ENCODE measurements at regions not wholly inside any gene's neighbourhood (a gene's known extent, or its start where the extent isn't known, plus 50 kb on each side); places are given as distances from the start of the nearest gene placed in this dataset.

- no peak for DNase-seq
Measured at GRCh38 chr16:6177616-6178180, 1080.1 kb upstream of the EEF2KMT start.

DNA sequence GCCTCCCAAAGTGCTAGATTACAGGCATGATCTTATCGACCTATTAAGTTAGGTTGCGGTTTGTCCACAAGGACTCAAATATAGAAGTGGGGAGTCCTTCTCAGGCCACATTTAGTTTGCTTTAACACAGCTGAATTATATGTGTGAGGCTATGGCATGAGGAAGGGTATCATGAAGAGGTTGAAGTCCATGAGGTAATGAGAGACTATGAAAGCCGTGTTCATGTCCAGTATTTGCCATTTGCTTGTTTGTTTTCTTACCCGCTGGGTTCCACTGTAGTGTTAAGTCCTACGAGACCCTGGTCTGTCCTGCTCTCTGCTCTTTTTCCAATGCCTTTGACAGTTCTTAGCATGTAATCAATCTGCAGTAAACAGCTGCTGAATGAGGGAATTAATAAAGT, 1072.4 kb upstream of the EEF2KMT start:
- DNase-seq = no peak

DNA sequence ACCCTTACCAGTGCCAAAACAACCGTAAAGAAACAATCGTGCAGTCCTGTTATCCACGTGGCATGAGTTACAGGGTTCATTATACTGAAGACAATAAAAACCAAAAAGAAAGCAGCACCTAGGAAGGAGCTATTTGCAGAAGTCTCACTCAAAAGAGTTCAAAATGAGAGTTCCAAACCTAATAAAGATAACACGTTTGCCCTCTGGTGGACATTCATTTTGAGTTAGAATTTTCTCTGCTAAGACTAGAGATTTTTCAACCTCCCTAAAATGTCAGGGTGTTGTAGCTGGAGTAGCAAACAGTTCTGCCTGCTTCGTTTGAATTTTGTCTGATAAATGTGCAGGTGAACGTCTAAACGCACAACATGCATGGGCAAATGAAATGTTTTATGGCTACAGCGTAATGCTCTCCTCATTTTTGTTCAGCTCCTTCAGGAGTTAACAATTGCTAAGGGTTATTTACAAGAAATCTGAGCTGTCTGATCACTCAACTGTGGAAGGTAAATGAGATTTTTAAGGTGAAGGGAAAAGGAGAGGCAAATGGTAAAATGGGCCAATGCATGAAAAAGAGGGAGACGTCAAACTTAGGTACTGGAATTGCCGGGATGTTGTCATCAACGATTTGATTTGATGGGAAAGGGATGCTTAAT, 1067.9 kb upstream of the EEF2KMT start:
- no peak for DNase-seq

GRCh38 chr16:6160871-6161270, 1063.3 kb upstream of the EEF2KMT start:
- DNase-seq = no peak

GRCh38 chr16:6160303-6160702, 1062.7 kb upstream of the EEF2KMT start:
- DNase-seq = no peak

DNA sequence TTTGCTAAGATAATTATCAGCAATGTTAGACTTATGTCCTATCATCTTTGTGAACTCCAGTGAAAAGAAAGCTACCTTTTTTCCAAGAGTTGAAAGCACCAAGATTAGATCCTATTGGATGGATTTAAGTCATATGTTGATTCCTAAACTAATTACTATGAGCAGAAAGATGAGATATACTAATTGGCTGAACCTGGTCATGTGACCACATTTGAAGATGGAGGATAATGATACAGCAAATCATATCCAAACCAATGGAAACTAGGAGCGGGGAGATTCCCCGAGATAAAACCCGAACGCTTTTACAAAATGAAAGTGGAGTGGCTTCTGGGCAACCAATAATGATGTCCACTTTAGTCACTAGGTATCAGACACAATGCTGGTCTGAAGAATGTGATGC, 1060.2 kb upstream of the EEF2KMT start:
- DNase-seq = no peak

DNA sequence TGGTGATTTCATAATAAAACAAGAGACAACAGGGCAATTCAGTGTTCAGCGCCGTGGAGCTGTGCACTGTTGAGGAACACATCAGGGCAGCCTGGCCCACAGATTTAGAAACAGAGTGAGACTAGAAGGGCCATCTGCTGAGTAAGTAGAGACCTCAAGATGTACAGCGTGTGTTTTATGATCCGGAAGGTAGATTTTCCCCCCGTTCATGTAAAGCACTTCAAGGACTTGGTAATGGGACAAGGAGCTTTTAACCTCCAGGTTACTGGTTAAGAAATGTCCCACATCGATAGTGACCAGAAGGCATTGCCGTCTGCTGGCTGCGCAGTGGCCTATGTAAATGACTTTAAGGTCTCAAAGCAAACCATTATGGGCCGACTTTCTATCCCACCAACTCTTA, 1057.7 kb upstream of the EEF2KMT start:
- DNase-seq = no peak

DNA sequence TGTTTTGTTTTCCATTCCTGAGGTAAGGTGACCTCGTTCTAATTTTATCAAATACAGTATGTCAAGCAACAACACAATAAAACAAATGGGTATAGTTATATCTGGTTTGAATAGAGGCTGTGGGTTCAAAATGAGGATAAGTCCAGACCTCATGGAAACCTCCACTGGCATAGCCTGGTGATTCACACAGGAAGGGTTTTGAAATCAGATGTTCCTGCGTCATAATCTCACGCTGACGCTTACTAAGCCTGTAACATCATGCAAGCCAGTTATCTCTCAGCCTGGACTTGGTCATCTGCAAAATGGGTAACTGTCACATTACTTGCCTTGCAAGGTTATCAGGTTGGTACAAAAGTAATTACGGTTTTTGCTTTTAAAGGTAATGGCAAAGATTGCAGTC, 1056.3 kb upstream of the EEF2KMT start:
- no peak for DNase-seq

DNA sequence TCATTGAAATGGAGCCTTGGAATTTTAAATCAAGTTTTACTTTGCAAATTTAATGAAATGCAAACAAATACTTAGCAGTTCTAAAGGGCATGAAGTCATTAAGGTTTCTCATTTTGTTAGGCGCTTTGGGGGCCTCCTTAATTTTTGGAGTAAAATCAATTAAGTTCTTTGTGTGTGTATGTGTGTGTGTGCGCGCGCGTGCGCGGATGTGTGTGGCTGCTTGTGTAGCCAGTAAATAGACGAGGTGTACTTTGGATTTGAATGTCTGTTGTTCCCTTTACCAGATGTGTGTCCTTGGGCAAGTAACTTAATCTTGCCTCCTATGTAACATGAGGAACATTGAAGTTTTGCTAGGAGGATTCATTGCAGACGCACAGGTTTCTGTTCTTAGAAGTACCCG, 1051.4 kb upstream of the EEF2KMT start:
- DNase-seq = no peak

DNA sequence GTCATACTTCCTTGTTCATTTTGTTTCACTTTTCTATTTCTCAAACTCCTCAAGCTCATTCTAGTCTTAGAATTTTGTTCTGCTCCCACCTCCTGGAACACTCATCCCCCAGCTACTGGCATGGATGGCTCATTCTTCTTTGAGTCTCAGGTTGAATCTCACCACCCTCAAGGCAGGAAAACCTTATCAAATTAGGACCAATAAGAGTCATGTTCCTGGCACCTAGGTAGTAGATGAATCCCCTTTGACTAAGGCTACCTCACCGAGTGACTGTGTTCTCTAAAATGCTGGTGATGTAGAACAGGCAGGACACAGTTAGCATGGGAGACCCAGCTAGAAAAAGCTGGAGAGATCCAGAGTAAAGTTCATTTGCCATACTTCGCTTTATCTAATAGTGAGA, 1050.8 kb upstream of the EEF2KMT start:
- DNase-seq = no peak

- DNase-seq = no peak
Measured at GRCh38 chr16:6146874-6147425, 1049.4 kb upstream of the EEF2KMT start.

DNA sequence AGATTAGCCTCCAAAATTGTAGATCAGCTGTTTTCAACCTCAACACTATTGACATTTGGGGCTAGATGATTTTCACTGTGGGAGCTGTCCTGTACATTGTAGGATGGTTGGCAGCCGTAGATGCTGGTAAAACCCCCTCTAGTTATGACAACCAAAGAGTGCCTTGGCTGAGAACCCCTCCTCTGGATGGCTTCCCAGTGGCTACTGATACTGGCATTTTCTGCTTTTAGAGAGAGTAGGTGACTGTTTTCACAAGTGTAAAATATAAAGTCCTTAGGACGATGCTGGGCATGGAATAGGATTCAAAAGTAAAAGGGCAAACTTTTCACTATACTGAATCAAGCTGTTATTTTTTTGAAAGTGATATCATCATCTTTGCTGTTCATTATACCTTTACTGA, 1048.8 kb upstream of the EEF2KMT start:
- no peak for DNase-seq

DNA sequence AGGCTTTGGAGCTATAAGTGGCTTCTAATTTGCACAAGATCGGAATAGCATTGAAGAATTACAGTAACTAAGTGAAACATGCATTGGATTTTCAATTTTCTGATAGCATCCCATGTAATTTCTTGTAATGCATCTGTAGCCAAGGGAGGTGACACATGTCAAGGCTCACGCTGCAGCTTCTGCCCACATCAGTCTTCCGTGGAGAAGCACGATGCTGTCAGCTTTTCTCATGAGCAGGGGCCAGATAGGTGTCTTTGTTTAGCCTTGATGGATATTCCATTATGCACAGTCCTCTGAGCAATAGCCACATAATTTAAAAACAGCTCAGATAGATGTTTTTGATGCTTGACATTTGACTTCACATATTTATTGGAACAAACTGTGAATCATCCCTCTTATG, 1046.9 kb upstream of the EEF2KMT start:
- no peak for DNase-seq

- no peak for DNase-seq
Measured at GRCh38 chr16:6143020-6143419, 1045.4 kb upstream of the EEF2KMT start.

DNA sequence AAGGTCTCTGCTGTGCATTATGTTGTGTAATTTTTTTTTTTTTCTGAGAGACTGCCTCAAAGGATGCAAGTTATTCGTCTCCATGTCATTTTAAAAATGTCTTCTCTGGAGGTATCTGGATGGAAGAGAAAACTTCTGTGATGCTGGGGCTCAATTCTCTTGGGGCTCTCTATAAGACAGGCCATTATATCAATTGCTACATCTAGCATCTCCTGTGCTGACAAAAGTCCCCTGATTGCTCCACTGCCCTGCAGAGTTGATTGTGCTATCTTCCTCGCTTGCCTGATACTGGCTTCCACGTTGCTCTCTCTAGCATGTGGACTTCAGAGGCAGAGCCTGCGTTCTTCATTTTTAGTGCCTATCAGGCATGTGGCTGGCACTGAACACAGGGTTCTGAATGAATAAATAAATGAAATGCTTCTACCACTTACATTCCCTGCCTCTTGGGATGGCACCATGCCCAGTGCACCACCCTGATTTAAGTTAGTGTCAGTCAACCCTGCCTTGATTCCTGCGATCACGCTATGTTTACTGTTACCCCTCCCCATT, 1035.5 kb upstream of the EEF2KMT start:
- DNase-seq = no peak

- DNase-seq = no peak
Measured at GRCh38 chr16:6132121-6132520, 1034.5 kb upstream of the EEF2KMT start.

- no peak for DNase-seq
Measured at GRCh38 chr16:6131526-6132050, 1034.0 kb upstream of the EEF2KMT start.

DNA sequence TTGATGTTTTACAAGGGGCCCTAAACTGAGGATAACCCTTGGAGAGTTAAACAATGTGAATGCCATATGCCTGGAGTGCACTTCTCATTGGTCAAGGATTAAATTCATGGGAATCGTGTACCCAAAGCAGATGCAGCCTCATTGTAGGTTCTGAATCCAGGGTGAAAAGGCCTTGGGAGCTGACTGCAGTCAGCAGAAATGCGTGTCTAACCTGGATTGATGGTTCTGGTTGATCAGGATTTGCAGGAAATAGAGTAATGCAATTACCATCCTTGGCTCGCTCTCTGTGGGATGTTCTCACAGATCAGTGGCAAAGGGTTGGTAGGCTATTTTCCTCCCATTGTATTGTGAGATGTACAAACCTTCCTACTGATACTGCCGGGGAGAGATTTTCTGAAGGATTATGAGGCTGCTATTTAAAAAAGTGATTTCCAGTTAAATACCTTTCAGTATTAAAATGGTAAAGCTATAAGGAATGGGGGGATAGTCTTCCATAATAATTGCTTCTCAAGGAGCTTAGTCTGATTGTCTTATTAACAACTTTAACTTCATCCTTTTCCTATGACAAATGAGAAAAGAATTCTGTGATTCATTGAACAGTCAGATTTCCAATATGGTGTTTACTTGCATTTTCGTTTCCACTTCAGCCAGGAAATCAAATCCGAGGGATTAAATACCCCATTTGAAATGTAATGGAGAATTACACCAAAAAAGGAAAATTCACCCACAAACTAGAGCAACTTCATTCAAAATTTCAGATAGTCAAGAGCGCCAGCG, 1028.1 kb upstream of the EEF2KMT start:
- DNase-seq = no peak

DNA sequence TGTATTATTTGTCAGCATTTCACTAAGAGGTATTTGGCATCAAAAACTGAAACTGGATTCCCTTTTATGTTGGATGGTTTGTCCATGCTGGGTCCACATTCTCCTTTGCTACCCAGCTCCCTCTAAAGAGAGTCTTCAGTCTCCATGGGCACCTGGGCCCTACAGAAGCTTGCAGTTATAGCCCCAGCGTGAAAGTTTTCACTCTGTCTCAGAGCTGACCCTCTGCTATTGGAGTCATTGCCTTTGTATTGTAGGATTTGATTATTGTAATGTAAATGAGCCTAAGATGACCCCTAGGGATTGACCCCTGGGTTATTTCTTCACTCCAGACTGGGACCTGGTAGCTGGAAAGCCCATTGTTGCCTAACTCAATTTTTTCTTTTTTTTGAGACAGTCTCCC, 1026.5 kb upstream of the EEF2KMT start:
- no peak for DNase-seq

DNA sequence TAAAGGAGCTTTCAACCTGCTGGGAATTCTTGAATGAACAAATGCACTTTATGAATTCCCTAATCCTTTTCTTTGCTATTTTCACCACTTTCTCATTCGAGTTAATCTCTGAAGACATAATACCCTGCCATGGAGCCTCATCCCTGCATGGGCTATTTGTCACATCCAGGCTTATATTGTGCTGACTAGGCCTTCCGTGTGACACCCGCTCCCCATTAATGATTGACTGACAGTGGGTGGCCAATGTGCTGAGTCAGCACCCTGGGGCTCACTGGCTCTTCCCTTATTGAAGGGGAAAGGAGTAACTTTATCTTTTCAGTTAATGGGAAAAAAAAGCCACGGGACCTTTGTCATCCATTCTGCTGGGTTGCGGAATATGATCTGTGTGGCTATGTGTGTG, 1024.8 kb upstream of the EEF2KMT start:
- no peak for DNase-seq

- no peak for DNase-seq
Measured at GRCh38 chr16:6114691-6115090, 1017.1 kb upstream of the EEF2KMT start.

DNA sequence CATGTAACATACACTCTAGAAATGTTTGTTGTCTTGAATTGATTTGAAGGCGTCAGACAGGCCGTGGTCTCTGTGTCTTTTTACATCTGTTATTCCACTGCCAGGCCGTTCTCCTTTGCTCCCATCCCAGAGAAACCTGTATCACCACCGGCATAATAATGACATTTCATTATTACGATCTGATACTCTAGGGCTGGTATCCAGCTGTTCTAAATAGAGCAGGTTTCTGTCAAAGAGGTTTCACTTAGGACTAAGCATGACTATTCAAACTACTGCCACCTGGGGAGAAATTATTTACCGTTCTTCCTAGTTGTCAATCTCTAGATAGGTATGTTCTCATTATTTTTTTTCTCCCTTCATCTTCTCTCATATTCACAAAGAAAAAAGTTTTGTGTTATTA, 1016.2 kb upstream of the EEF2KMT start:
- no peak for DNase-seq

GRCh38 chr16:6112700-6113099, 1015.1 kb upstream of the EEF2KMT start:
- no peak for DNase-seq

DNA sequence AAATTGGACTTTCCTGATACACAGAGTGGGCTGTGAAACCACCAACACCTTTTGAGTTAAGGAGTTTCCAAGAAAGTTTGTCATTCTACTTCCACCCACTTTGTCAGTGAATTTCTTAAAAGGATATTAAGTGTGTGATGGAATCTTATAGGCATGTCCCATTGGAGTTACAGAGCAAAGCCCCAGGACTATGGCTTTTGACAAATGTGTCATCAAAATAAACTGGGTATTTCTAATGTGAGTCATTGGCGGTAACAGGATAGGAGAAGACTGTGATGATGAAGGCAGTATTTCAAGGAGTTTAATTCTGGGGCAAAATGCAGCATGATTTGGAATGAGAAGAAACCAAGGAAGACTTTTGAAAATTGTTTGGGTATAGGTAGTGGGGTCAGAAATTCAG, 1013.8 kb upstream of the EEF2KMT start:
- no peak for DNase-seq

Measured in CD4-positive, alpha-beta T cell treated with Interleukin-21 for 1 hour (primary cell).